ENCODE measurements at regions not wholly inside any gene's neighbourhood (a gene's known extent, or its start where the extent isn't known, plus 50 kb on each side); places are given as distances from the start of the nearest gene placed in this dataset.
A peak's percentile ranks its signal among the peaks of the same experiment; 100 is the strongest.

- no peak for TF ChIP-seq RARB (CRISPR knock-in tag; IDR thresholded peaks at IDR 0.05)
- TF ChIP-seq PPARA (CRISPR knock-in tag; IDR thresholded peaks at IDR 0.05; ENCODE audit: borderline replicate concordance): no peak
- no peak for TF ChIP-seq ISL1 (CRISPR knock-in tag; IDR thresholded peaks at IDR 0.05)
- no peak for TF ChIP-seq TCF4 (CRISPR knock-in tag; IDR thresholded peaks at IDR 0.05; ENCODE audit: borderline replicate concordance)
- no peak for TF ChIP-seq TOX (CRISPR knock-in tag; IDR thresholded peaks at IDR 0.05; ENCODE audit: borderline replicate concordance)
- no peak for TF ChIP-seq BACH2 (CRISPR knock-in tag; IDR thresholded peaks at IDR 0.05; ENCODE audit: borderline replicate concordance)
- no peak for TF ChIP-seq ZFP3 (CRISPR knock-in tag; IDR thresholded peaks at IDR 0.05)
- TF ChIP-seq GLIS3 (CRISPR knock-in tag; IDR thresholded peaks at IDR 0.05): no peak
- no peak for TF ChIP-seq OSR1 (CRISPR knock-in tag; IDR thresholded peaks at IDR 0.05)
- TF ChIP-seq CSDC2 (CRISPR knock-in tag; IDR thresholded peaks at IDR 0.05): no peak
- no peak for TF ChIP-seq ESRRG (CRISPR knock-in tag; IDR thresholded peaks at IDR 0.05)
- no peak for TF ChIP-seq CSRNP3 (CRISPR knock-in tag; IDR thresholded peaks at IDR 0.05)
- TF ChIP-seq ZNF70 (CRISPR knock-in tag; IDR thresholded peaks at IDR 0.05): no peak
These were observed 180.5 kb downstream of the OGFRL1 start (continued) for GRCh38 chr6:71468841-71469700.

- TF ChIP-seq TOX (CRISPR knock-in tag; IDR thresholded peaks at IDR 0.05; ENCODE audit: borderline replicate concordance): no peak
- TF ChIP-seq ZNF70 (CRISPR knock-in tag; IDR thresholded peaks at IDR 0.05): no peak
- no peak for TF ChIP-seq ZFP30 (CRISPR knock-in tag; IDR thresholded peaks at IDR 0.05)
- TF ChIP-seq BACH2 (CRISPR knock-in tag; IDR thresholded peaks at IDR 0.05; ENCODE audit: borderline replicate concordance): no peak
- no peak for TF ChIP-seq ZNF8 (CRISPR knock-in tag; IDR thresholded peaks at IDR 0.05)
- no peak for TF ChIP-seq ISL1 (CRISPR knock-in tag; IDR thresholded peaks at IDR 0.05)
- no peak for TF ChIP-seq OSR1 (CRISPR knock-in tag; IDR thresholded peaks at IDR 0.05)
- no peak for TF ChIP-seq ZC3H10 (CRISPR knock-in tag; IDR thresholded peaks at IDR 0.05)
- TF ChIP-seq, protein P1, sequence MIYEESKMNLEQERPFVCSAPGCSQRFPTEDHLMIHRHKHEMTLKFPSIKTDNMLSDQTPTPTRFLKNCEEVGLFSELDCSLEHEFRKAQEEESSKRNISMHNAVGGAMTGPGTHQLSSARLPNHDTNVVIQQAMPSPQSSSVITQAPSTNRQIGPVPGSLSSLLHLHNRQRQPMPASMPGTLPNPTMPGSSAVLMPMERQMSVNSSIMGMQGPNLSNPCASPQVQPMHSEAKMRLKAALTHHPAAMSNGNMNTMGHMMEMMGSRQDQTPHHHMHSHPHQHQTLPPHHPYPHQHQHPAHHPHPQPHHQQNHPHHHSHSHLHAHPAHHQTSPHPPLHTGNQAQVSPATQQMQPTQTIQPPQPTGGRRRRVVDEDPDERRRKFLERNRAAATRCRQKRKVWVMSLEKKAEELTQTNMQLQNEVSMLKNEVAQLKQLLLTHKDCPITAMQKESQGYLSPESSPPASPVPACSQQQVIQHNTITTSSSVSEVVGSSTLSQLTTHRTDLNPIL (CRISPR knock-in tag; IDR thresholded peaks at IDR 0.05; ENCODE audit: low read depth): no peak
- TF ChIP-seq GLIS3 (CRISPR knock-in tag; IDR thresholded peaks at IDR 0.05): no peak
- no peak for TF ChIP-seq ARNTL (CRISPR knock-in tag; IDR thresholded peaks at IDR 0.05; ENCODE audit: borderline replicate concordance, low read depth)
- no peak for TF ChIP-seq SNAI2 (CRISPR knock-in tag; IDR thresholded peaks at IDR 0.05)
- no peak for ATAC-seq
These were observed 183.1 kb downstream of the OGFRL1 start for GRCh38 chr6:71471718-71472117.

- peak; percentile 46 for ATAC-seq
- no peak for TF ChIP-seq ISL1 (CRISPR knock-in tag; IDR thresholded peaks at IDR 0.05)
- no peak for TF ChIP-seq BACH2 (CRISPR knock-in tag; IDR thresholded peaks at IDR 0.05; ENCODE audit: borderline replicate concordance)
- no peak for TF ChIP-seq ARNTL (CRISPR knock-in tag; IDR thresholded peaks at IDR 0.05; ENCODE audit: borderline replicate concordance, low read depth)
- TF ChIP-seq ZFP3 (CRISPR knock-in tag; IDR thresholded peaks at IDR 0.05): no peak
- TF ChIP-seq ZFP30 (CRISPR knock-in tag; IDR thresholded peaks at IDR 0.05): no peak
- TF ChIP-seq TCF4 (CRISPR knock-in tag; IDR thresholded peaks at IDR 0.05; ENCODE audit: borderline replicate concordance): no peak
- no peak for TF ChIP-seq ZC3H10 (CRISPR knock-in tag; IDR thresholded peaks at IDR 0.05)
- TF ChIP-seq POU6F1 (CRISPR knock-in tag; IDR thresholded peaks at IDR 0.05; ENCODE audit: borderline replicate concordance, low read depth): no peak
- no peak for TF ChIP-seq PPARA (CRISPR knock-in tag; IDR thresholded peaks at IDR 0.05; ENCODE audit: borderline replicate concordance)
- TF ChIP-seq, protein P1 (CRISPR knock-in tag; IDR thresholded peaks at IDR 0.05; ENCODE audit: low read depth): no peak
- no peak for TF ChIP-seq ZNF8 (CRISPR knock-in tag; IDR thresholded peaks at IDR 0.05)
- TF ChIP-seq CSDC2 (CRISPR knock-in tag; IDR thresholded peaks at IDR 0.05): no peak
- TF ChIP-seq, protein P2, sequence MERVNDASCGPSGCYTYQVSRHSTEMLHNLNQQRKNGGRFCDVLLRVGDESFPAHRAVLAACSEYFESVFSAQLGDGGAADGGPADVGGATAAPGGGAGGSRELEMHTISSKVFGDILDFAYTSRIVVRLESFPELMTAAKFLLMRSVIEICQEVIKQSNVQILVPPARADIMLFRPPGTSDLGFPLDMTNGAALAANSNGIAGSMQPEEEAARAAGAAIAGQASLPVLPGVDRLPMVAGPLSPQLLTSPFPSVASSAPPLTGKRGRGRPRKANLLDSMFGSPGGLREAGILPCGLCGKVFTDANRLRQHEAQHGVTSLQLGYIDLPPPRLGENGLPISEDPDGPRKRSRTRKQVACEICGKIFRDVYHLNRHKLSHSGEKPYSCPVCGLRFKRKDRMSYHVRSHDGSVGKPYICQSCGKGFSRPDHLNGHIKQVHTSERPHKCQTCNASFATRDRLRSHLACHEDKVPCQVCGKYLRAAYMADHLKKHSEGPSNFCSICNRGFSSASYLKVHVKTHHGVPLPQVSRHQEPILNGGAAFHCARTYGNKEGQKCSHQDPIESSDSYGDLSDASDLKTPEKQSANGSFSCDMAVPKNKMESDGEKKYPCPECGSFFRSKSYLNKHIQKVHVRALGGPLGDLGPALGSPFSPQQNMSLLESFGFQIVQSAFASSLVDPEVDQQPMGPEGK (CRISPR knock-in tag; IDR thresholded peaks at IDR 0.05; ENCODE audit: borderline replicate concordance): no peak
- no peak for TF ChIP-seq CSRNP3 (CRISPR knock-in tag; IDR thresholded peaks at IDR 0.05)
These were observed 185.3 kb downstream of the OGFRL1 start for GRCh38 chr6:71473926-71474325.

Data from SK-N-SH treated with all-trans-retinoic acid at 6 μM for 48 hours (cell line).